ENCODE measurements at regions not wholly inside any gene's neighbourhood (a gene's known extent, or its start where the extent isn't known, plus 50 kb on each side); places are given as distances from the start of the nearest gene placed in this dataset.
A peak's percentile ranks its signal among the peaks of the same experiment; 100 is the strongest.
"Not testable (repeated sequence)": the region's sequence is repeated elsewhere in the genome, so short reads cannot be mapped to it uniquely, and the experiment has no call there.

DNA sequence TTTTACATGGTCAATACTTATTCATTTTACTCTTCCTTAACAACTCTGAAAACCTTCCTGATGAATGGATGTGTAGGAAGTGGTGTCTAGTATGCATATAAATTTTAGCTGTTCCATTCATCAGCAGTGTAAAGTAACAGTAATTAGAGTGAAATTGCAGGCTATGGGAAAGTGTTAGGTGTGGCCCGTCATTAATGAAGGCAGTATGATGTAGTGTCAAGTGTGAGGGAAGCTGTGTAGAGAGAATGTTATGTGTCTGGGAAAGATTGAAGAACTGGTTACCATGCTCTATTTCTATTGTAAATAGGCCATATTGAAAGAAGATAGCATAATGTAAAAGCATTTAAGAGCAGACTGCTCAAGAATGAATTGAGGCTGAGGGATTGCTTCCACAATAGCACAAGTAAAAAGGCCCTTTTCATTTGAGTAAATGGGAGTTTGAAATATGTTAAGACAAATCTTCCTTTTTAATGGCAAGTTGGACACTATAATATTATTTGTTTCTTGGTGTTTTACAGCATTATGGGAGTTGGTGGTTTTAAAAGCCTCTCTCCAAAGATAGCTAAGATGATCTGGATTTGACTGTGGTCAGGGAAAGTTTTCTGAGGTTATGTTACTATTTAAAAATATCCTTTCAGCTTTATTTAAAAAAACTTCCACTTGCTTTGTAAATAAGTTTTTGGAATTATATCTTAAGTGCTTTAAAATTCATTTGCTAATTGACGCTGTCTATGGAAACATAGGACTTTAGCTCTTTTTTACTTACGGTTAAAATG is 401.0 kb upstream of the ZEB2 start:
- no peak for DNase-seq

DNA sequence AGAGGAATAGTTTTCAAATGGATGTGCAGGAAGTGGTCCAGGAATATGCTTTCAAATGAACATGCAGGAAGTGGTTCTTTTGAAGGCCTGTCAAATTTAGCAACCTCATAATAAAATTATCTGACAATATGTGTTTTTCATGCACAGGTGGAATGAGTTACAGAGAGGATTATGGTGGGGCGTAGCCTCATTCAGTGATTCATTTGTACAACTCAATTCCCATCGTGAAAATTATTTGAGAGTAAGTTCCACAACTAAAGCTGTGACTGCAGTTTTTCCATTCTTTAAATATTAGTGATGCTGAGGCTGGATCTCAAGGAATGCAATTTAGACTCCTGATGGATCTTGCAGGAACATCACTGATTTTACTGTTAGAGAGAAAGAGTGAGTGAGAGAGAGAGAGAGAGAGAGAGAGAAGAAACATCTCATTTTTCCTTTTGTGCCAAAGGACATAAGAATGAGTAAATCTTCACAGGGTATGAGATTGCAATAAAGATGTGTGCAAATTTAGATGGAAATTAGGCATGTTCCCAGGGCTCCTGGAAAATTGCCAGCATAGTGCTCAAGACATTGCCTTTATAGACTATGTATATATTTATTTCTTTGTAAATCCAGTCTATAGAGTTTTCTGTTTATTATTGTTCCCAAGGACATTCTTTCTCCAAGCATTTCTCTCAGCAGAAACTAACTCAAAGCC is 394.9 kb upstream of the ZEB2 start:
- no peak for DNase-seq

DNA sequence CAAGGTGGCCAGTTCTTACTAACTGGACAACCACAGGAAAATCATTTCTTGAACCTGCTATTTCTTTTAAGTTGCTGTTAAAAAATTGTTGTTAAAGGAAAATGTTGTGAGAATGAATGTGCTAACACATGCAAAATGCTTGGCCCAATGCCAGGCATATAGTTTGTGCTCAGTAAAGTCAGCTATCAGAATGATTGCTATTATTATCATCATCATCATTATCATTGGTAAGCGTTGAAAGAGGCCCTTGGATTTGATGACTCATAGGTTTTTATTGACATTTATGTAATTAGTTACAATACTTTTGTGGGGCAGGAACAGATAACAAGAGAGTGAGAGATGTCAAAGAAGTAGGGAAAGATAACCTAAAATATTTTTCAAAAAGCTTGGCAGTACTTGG is 394.2 kb upstream of the ZEB2 start:
- no peak for DNase-seq

DNA sequence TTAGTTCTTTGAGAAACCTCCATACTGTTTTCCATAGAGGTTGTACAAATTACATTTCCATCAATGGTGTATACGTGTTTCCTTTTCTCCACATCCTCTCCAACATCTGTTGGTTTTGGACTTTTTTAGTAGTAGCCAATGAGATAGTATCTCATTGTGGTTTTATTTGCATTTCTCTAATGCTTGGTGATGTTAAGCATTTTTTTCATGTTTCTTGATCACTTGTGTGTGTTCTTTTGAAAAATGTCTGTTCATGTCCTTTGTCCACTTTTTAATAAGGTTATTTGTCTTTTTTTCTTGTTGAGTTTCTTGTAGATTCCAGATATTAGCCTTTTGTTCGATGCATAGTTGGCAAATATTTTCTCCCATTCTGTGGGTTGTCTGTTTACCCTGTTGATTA is 392.3 kb upstream of the ZEB2 start:
- no peak for DNase-seq

DNA sequence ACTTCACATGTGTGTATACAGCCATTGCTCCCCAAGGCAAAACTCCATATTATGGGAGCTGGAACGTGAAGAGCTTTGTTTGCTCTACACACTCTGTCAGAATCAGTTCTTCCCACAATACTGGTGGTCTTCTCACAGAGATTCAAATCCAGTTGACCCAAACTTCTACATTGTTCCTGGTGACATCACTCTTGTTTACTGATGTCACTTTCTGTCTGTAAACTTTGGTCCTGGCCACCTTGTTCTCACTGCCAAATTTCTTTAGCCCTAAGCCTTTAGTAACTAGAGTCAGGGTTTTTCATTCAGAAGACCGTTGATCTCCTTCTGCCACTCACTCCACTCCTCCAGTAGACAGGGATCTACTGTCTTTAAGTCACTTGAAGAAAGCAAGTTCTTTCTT is 386.0 kb upstream of the ZEB2 start:
- no peak for DNase-seq

DNA sequence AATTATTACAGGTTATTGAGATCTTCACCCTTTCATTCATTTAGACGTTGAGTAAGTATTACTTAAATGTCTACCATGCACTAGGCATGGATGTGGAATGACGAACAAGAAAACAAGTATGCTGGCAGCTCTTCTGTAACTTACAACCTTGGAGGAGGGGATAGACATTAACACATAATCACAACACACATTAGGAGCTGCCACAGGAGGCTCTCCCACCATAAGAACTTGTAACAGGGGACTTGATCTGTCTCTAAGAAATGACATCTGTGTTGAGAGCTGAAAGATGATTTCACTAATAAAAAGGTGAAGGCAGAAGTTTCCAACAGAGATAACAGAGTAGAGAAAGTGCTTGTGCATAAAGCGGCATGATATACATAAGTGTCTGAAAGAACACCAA is 384.7 kb upstream of the ZEB2 start:
- DNase-seq: no peak

DNA sequence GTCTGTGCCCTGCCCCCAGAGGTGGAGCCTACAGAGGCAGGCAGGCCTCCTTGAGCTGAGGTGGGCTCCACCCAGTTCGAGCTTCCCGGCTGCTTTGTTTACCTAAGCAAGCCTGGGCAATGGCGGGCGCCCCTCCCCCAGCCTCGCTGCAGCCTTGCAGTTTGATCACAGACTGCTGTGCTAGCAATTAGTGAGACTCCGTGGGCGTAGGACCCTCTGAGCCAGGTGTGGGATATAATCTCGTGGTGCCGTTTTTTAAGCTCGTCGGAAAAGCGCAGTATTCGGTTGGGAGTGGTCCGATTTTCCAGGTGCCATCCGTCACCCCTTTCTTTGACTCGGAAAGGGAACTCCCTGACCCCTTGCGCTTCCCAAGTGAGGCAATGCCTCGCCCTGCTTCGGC is 383.1 kb upstream of the ZEB2 start:
- DNase-seq: not testable (repeated sequence)

DNA sequence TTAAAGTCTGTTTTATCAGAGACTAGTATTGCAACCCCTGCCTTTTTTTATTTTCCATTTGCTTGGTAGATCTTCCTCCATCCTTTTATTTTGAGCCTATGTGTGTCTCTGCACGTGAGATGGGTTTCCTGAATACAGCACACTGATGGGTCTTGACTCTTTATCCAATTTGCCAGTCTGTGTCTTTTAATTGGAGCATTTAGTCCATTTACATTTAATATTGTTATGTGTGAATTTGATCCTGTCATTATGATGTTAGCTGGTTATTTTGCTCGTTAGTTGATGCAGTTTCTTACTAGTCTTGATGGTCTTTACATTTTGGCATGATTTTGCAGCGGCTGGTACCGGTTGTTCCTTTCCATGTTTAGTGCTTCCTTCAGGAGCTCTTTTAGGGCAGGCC is 381.5 kb upstream of the ZEB2 start:
- DNase-seq: not testable (repeated sequence)

DNA sequence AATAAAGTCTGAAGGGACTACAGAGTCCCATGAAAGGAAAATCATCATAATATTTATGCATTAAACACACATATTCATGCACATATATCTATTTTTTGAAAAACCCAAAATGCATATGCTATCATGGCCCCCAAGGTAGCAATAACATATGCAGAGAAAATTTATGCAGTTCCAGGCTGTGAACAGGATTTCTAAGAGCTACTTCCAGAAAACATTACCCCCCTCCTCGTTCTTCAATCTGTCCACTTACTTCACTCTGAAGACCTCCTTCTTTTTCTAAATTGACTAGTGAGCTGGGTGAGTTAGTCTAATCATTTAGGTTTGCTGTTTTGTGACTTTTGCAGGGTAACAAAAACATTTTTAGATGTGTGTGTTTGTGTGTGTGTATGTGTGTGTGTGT is 376.4 kb upstream of the ZEB2 start:
- no peak for DNase-seq

DNA sequence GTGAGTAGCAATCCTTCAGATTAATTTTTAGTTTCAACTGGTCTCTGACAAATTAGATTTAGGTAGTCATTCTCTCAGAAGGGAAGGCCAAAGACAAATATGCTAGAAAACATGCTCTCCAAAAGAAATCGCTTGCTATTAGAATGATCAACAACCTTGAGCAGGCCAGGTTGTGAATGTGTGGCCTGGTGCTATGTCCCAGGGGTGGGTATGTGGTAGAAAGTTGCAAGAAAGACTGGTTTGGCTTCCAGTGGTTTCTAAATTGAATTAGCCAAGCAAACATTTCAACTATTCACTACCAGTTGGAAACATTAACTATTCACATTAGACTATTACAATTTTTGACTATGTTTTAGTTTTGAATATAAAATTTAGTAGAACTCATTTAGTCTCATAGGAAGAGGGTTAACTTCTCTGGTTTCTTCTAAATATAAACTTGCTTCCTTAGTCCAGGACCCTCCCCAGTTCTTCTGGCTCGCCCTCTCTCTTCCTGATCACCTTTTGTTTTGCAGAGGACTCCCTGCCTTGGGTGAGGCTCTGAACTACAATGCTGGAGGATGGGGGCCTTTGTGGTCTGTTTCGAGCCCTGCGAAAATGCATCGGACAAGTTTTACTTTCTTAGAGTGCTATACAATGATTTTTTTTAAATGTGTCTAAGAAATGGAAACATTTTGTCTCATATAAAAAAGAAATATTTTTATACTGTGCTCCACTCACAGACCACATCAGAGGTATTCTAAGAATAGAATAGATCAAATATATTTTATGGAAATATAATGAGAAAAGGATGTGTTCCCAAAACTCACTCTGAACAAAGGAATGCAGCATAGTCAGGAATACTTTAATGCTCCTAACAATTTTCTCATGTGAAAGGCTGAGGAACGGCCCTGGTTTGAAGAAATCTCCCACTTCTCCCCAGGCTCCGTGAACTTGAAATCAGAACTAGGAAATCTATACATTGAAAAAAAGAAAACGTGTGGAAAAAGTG is 375.0 kb upstream of the ZEB2 start:
- no peak for DNase-seq

DNA sequence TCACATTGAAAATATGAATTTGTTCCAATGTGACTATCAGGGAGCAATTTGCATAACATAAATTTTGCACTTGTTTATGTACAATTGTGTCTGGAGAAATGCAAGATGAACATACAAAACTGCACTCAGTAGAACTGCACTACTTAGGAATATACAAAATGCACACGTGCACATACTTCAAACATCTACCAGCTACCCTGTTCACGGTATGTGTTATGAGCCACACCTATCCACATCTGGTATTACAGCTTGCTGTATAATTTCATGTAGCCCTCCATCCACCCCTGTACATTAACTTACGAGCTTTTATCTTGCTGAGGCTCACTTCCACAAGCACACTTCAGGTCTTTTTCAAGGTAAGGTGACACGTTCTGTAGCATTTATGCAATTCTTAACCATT is 373.5 kb upstream of the ZEB2 start:
- DNase-seq: no peak

DNA sequence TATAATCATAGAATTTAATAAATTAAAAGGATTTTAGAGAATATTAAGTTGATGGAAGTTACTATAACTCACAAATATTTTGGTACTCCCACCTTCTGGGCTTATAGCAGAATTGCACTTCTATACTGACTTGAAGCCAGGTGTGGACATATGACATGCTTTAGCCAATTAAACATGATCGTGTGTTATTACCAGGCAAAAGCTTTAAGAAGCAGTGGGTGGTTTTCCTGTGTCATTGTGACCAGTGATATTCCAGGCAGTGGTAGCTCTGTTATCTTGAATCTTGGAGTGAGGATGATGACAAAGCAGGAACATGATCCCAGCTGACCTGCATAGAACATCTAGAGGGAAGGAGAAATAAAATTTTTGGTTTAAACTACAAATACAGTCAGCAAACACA is 370.9 kb upstream of the ZEB2 start:
- peak; percentile 70 for DNase-seq

DNA sequence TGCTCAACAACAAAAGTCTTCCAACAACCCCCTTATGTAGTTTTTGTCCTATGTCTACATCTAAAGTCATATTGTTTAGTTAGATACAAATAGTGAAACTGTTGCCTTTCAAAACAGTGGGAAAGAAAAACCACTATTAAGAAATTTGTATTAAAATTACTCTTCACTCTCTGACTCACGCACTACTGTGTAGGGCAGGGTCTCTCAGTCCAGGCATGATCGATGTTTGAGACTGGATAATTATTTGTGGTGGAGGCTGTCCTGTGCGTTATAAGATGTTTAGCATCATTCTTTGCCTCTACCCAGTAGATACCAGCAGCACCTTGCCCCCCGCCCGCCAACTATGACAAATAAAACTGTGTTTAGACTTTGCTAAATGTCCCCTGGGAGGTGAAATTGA is 369.4 kb upstream of the ZEB2 start:
- no peak for DNase-seq

DNA sequence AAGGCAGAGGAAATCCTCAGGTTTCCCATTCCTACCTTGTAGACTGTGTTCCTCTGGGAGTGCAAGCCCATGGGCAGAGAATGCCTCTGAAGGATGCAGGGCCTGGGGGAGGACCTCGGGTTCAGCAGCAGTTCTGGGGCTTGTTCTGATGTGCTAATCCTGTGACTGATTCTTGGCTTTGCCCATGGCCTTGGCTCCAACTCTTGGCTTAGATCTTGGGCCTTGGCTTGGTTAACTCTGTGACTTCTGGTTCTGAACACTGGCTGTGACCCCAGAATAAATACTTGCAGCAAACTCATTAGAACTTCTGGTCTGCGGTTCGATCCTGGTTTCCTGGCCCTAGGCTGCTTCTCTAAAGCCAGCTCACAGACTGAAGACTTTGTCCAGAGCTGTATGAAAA is 366.9 kb upstream of the ZEB2 start:
- no peak for DNase-seq

DNA sequence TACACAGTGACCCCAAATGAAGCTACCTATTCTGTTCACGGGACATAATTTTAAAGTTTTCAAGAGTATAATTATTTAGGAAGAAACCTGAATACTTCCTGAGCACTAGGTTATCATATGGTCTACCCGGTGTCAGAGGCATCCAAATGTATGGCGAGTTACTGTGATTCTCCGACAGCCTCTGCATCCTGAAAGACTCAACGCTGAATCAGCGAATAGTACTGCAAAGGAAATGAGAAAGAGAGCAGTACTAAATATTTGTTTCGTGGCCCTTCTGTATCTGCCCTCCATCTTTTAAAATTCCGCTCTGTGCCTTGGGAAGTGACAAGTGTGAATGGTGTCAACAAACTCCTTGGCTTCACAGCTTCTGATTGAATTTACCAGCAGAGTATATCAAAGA is 358.0 kb upstream of the ZEB2 start:
- no peak for DNase-seq

DNA sequence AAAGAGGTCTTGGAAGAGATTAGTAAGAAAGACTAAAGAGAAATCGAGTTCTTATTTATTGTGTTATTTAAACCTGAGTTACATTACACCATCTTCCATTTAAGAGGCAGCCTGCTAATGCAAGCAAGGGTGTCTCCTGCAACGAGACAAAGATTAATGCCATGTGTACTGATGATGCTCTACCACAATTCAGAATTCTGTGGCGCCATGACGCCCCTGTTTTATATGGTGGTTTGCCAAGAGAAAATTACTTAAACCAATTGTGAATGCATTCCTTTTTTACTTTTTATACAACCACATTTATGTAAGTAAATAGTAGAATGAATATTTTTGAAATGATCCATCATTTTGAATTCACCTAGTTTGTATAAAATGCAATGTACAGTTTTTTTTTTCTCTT is 356.1 kb upstream of the ZEB2 start:
- DNase-seq: no peak

DNA sequence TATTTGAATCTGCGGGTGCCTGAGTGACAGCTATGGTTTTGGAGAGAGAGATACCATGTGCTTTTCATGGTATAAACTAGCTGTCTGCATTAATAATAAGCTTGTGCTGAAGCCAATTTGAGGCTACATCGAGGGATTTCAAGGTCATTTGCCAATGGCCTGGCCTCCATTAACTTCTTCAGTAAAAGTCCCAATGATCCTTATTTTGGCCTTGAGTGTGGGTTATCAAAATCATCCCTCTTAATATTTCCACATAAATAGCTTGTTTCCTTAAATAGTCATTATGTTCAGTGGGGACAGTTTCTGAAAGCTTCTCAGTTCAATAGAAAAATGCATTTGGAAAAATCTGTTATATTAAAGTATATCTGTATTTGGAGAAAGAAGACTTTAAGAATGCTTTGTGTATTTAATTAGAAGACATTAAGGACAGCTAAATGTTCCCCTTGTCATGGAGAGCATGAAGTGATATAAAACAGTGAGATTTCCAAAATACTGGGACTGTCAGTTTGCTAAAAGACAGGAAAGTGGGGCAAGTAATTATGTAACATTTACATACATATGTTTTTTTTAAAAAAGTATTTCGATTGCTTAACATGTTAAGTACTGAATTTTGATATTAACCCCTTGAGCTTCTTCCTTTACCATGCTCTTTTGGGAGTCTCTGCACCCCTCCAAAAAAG is 355.5 kb upstream of the ZEB2 start:
- no peak for DNase-seq

DNA sequence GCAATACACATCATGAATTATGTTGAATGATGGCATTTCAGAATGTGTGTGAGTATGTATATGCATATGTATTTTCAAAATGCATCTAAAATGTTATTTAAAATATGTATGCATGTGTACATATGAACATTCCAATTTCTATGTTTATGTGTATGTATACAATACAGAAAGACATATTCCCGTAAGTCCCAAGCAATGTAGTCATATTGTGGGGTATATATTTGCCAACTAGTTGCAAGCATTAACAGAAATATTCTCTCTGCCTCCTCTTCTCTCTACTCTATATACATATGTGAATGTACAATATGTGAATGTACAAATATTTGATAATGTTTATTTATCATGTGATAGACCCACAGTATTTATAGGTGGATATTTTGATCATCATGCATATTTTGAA is 345.8 kb upstream of the ZEB2 start:
- no peak for DNase-seq

DNA sequence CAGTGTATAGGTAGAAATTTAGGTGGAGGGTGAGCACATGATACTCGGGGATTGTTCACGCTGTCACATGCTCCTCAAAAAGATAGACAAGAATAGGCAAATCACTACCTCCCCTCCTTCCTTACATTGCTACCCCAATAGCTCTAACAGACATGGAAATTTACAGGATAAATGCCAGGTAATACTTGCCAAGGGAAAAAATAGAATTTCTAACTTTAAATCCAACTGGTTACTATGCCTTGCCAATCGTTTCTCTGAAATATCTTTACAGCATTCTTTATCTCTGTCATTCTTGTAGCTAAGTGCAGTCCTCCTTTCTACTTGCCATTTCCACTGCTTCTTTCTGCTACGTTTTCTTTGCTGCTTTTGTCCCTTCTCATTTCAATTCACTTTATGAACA is 339.8 kb upstream of the ZEB2 start:
- no peak for DNase-seq

DNA sequence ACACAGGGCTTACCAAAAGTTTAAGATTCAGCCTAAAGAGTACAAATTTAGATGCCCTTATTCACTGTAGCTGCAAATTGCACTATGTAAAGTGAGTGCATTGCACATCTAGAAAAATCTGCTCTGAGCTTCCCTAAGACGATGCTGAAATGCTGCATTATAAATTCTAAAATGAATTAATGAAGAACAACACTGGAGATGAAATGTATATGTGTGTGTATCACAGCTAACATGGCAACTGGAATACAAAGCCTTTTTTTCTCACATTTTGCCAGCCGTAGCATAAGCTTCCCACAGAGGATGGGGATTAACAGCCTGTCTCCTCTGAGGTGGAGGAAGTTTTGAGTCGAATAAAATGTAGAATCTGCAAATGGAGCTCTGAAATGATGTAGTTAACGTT is 338.3 kb upstream of the ZEB2 start:
- no peak for DNase-seq

DNA sequence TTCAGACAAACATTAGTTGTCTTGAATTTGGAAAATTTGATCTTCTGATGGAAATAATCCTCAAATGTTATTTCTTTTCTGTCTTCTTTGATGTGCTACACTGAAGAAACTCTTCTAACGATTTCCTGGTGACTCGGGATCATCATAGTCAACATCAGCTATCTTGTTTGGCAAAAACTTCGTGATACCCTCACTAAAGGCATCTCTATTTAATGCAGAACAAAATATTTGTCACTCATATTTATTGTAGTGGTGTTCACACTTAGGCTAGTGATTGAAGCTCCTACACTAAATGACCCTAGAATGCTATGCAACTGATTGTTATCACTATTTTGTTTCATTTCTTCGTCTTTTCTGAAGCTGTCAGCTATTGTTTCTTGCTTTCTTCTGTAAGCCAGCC is 334.7 kb upstream of the ZEB2 start:
- DNase-seq: no peak

DNA sequence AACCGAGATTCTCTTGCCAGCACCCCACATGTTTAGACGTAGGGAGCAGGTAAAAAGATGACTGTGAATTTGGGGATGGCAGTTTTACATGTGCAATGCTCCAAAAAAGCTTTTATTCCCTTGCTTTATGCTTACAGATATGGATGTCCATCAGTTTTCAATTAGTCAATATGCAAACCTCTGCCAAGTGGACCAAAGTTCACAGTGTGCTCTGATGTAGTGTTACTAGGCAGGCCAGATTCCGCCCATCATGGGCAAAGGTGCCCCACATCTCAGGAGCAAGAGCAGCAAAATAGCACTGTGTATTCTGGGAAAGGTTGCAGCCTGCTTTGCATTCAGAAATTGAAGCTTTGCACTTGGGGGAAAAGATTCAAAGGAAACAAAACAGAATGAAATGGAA is 329.7 kb upstream of the ZEB2 start:
- DNase-seq: no peak

DNA sequence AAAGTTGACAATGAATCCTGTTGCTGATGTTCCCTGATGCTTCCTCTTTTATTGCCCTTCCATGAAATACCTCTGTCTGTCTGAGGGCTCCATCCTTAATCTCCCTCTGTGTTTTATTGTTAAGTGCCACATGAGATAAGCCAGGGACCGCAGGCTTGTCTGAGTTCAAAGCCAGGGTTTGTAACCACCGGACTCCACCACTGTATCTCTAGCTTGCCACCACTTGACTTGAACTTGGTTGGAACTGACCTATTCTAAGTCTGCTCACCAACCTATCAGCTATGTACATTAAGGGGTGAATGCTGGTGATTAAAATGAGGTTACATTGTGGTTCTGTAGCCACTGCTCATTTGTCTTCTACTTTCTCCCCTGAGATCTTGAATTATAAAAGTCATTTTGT is 328.5 kb upstream of the ZEB2 start:
- peak; percentile 96 for DNase-seq

Measured in hematopoietic multipotent progenitor cell treated with erythropoietin and hydrocortisone succinate and interleukin-3 and kit ligand, for 4 days (in vitro differentiated cells).